ENCODE measurements at regions not wholly inside any gene's neighbourhood (a gene's known extent, or its start where the extent isn't known, plus 50 kb on each side); places are given as distances from the start of the nearest gene placed in this dataset.

DNA sequence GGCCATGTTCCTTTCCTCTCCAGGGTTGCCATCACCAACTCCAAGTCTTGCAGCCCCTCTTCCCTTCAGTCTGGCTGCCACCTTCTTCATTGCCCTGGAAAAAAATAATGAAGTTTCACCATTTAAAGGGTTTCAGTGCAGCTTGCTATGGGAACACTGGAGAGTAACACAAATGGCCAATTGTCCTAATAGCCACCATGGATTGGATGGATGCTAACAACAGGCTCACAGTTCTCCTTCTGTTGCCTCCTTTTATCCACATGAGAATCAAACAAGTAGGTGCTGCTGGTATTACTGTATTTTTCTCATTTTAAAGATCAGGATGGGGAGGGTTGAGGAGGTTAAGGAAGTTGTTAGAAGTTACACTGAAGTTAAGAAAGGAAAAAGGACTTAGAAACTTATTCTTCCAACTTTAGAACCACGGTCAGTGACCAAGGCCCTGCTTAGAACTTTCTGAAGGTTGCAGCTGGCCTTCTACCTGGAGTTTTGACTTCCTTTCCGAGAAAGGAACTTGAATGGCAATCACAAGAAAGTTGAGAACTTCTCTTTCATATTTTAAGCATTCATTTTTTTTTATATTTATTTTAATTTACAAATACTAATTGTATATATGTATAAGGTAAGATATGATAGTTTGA lies 198.0 kb upstream of the MAF start:
- TF ChIP-seq, protein P1, sequence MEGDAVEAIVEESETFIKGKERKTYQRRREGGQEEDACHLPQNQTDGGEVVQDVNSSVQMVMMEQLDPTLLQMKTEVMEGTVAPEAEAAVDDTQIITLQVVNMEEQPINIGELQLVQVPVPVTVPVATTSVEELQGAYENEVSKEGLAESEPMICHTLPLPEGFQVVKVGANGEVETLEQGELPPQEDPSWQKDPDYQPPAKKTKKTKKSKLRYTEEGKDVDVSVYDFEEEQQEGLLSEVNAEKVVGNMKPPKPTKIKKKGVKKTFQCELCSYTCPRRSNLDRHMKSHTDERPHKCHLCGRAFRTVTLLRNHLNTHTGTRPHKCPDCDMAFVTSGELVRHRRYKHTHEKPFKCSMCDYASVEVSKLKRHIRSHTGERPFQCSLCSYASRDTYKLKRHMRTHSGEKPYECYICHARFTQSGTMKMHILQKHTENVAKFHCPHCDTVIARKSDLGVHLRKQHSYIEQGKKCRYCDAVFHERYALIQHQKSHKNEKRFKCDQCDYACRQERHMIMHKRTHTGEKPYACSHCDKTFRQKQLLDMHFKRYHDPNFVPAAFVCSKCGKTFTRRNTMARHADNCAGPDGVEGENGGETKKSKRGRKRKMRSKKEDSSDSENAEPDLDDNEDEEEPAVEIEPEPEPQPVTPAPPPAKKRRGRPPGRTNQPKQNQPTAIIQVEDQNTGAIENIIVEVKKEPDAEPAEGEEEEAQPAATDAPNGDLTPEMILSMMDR (IDR thresholded peaks at IDR 0.05): no peak
- TF ChIP-seq POLR2A (IDR thresholded peaks at IDR 0.05): no peak
